Neural cell (in vitro differentiated cells): ENCODE measurements at regions not wholly inside any gene's neighbourhood (a gene's known extent, or its start where the extent isn't known, plus 50 kb on each side); places are given as distances from the start of the nearest gene placed in this dataset.

Experiments
- EZH2 ChIP-seq: fragments of 200-600, 300-800 bp; shearing (Covaris generic), sonication (generic); IDR thresholded peaks from 2 replicates; pipeline ENCODE4 v1.6.1; 2014; ENCODE audit warnings: antibody characterized with exemption, low read length, borderline replicate concordance, mild to moderate bottlenecking; ENCODE audit not compliant: insufficient read depth, poor library complexity, severe bottlenecking
- POLR2AphosphoS5 ChIP-seq: IDR thresholded peaks from 2 replicates; pipeline ENCODE4 v1.6.1; 2012

DNA sequence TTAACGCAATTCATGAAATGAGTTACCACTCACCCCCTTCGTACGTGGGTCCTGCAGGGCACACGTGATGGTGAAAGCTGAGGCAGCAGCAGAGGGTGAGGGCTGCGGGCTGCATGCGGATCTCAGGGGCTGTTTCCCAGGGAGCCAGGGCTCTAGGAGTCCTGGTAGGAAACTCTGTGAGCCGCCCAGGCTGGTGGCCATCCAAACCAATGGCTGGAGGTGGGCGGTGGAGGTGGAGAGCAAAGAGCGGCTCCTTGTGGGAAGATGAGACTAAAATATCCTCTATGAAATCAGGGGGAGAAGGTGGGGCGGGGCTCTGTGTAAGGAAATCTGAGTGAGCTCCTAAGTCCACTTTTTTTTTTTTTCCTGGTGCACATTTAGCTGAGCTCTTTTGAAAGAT is 120.1 kb upstream of the SLC1A4 start:
- TF ChIP-seq EZH2, result no peak
- TF ChIP-seq POLR2AphosphoS5, result no peak
